EH (cell line): ENCODE measurements at regions not wholly inside any gene's neighbourhood (a gene's known extent, or its start where the extent isn't known, plus 50 kb on each side); places are given as distances from the start of the nearest gene placed in this dataset.

Source experiments
- DNase-seq: peaks from one replicate; pipeline ENCODE4 v3.0.0-alpha.2; 2015; ENCODE audit warnings: low read depth

GRCh38 chr14:26929361-26929760, 331.5 kb upstream of the NOVA1 start:
- no peak for DNase-seq

GRCh38 chr14:26930576-26930975, 332.7 kb upstream of the NOVA1 start:
- no peak for DNase-seq

- DNase-seq = no peak
Observed at GRCh38 chr14:26932606-26933005, 334.8 kb upstream of the NOVA1 start.

- DNase-seq = no peak
Observed at GRCh38 chr14:26933431-26933830, 335.6 kb upstream of the NOVA1 start.

GRCh38 chr14:26934151-26934550, 336.3 kb upstream of the NOVA1 start:
- DNase-seq = no peak

- no peak for DNase-seq
Observed at GRCh38 chr14:26935733-26936132, 337.9 kb upstream of the NOVA1 start.

- no peak for DNase-seq
Observed at GRCh38 chr14:26938054-26938453, 340.2 kb upstream of the NOVA1 start.

- no peak for DNase-seq
Observed at GRCh38 chr14:26939755-26940154, 341.9 kb upstream of the NOVA1 start.

- DNase-seq = no peak
Observed at GRCh38 chr14:26941521-26941920, 343.7 kb upstream of the NOVA1 start.

GRCh38 chr14:26947265-26947664, 349.4 kb upstream of the NOVA1 start:
- DNase-seq = no peak

- DNase-seq = no peak
Observed at GRCh38 chr14:26959437-26959836, 361.6 kb upstream of the NOVA1 start.

GRCh38 chr14:26959972-26960660, 362.3 kb upstream of the NOVA1 start:
- no peak for DNase-seq

- no peak for DNase-seq
Observed at GRCh38 chr14:26963711-26964110, 365.9 kb upstream of the NOVA1 start.

GRCh38 chr14:26965490-26965889, 367.7 kb upstream of the NOVA1 start:
- no peak for DNase-seq

GRCh38 chr14:26966908-26967307, 369.1 kb upstream of the NOVA1 start:
- no peak for DNase-seq

GRCh38 chr14:26974965-26975364, 377.1 kb upstream of the NOVA1 start:
- DNase-seq = no peak

- no peak for DNase-seq
Observed at GRCh38 chr14:26982071-26982470, 384.2 kb upstream of the NOVA1 start.

- DNase-seq = peak; percentile 2
Observed at GRCh38 chr14:26984311-26985177, 386.7 kb upstream of the NOVA1 start.

- DNase-seq = no peak
Observed at GRCh38 chr14:26987744-26988363, 390.0 kb upstream of the NOVA1 start.

GRCh38 chr14:26990946-26991345, 393.1 kb upstream of the NOVA1 start:
- DNase-seq = no peak

GRCh38 chr14:26992403-26993115, 394.7 kb upstream of the NOVA1 start:
- DNase-seq = no peak

- no peak for DNase-seq
Observed at GRCh38 chr14:26993556-26993955, 395.7 kb upstream of the NOVA1 start.
